ENCODE measurements at regions not wholly inside any gene's neighbourhood (a gene's known extent, or its start where the extent isn't known, plus 50 kb on each side); places are given as distances from the start of the nearest gene placed in this dataset.

- Histone ChIP-seq H3K4me1 (no peaks in the 10 kb centered on the region), H3K9me3 (no peaks in the 10 kb centered on the region), H3K27ac (no peak overlapping the region), H3K36me3 (no peaks in the 10 kb centered on the region), H3K27me3 (no peaks in the 10 kb centered on the region), H3K4me3 (no peak overlapping the region)
- WGBS = 81% methylated on average over 2 of the region's 2 CpGs
- no peak for DNase-seq (ENCODE audit: low spot score in 2 of 2)
- TF ChIP-seq POLR2A (IDR thresholded peaks at IDR 0.05) (no peak), CTCF (IDR thresholded peaks at IDR 0.05) (no peak), POLR2AphosphoS5 (IDR thresholded peaks at IDR 0.05) (no peak), EP300 (IDR thresholded peaks at IDR 0.05) (no peak)
Measured at GRCh38 chr1:191895049-191895448, 263.2 kb upstream of the RGS18 start.

- Histone ChIP-seq H3K27ac (no peak overlapping the region), H3K4me1 (no peaks in the 10 kb centered on the region), H3K4me3 (no peak overlapping the region), H3K9me3 (no peaks in the 10 kb centered on the region), H3K36me3 (no peaks in the 10 kb centered on the region), H3K27me3 (no peaks in the 10 kb centered on the region)
- TF ChIP-seq POLR2A (IDR thresholded peaks at IDR 0.05) = no peak
- TF ChIP-seq EP300 (IDR thresholded peaks at IDR 0.05) = no peak
- no peak for TF ChIP-seq CTCF (IDR thresholded peaks at IDR 0.05)
- TF ChIP-seq POLR2AphosphoS5 (IDR thresholded peaks at IDR 0.05) = no peak
- DNase-seq (ENCODE audit: low spot score in 2 of 2) = no peak
Measured at GRCh38 chr1:191895462-191896058, 262.7 kb upstream of the RGS18 start.

- H3K27me3 ChIP-seq = no peaks in the 10 kb centered on the region
- H3K27ac ChIP-seq = no peak overlapping the region
- H3K36me3 ChIP-seq = no peaks in the 10 kb centered on the region
- DNase-seq (ENCODE audit: low spot score in 2 of 2) = no peak
- H3K9me3 ChIP-seq = no peaks in the 10 kb centered on the region
- no peaks in the 10 kb centered on the region for H3K4me1 ChIP-seq
- WGBS = 86% methylated on average over 3 of the region's 3 CpGs
- H3K4me3 ChIP-seq = no peak overlapping the region
- TF ChIP-seq POLR2A (IDR thresholded peaks at IDR 0.05) (no peak), EP300 (IDR thresholded peaks at IDR 0.05) (no peak), POLR2AphosphoS5 (IDR thresholded peaks at IDR 0.05) (no peak), CTCF (IDR thresholded peaks at IDR 0.05) (no peak)
Measured at GRCh38 chr1:191897134-191897533, 261.1 kb upstream of the RGS18 start.

- H3K4me1 ChIP-seq = no peaks in the 10 kb centered on the region
- H3K36me3 ChIP-seq = no peaks in the 10 kb centered on the region
- TF ChIP-seq EP300 (IDR thresholded peaks at IDR 0.05) (no peak), POLR2AphosphoS5 (IDR thresholded peaks at IDR 0.05) (no peak), POLR2A (IDR thresholded peaks at IDR 0.05) (no peak), CTCF (IDR thresholded peaks at IDR 0.05) (no peak)
- H3K27ac ChIP-seq = no peak overlapping the region
- no peak overlapping the region for H3K4me3 ChIP-seq
- 90% methylated on average over 7 of the region's 7 CpGs for WGBS
- no peaks in the 10 kb centered on the region for H3K9me3 ChIP-seq
- no peak for DNase-seq (ENCODE audit: low spot score in 2 of 2)
- no peaks in the 10 kb centered on the region for H3K27me3 ChIP-seq
Measured at GRCh38 chr1:191901651-191902050, 256.6 kb upstream of the RGS18 start.

- no peaks in the 10 kb centered on the region for H3K4me1 ChIP-seq
- no peaks in the 10 kb centered on the region for H3K27me3 ChIP-seq
- no peak overlapping the region for H3K4me3 ChIP-seq
- no peaks in the 10 kb centered on the region for H3K9me3 ChIP-seq
- no peak for DNase-seq (ENCODE audit: low spot score in 2 of 2)
- no peaks in the 10 kb centered on the region for H3K36me3 ChIP-seq
- TF ChIP-seq CTCF (IDR thresholded peaks at IDR 0.05) (no peak), POLR2A (IDR thresholded peaks at IDR 0.05) (no peak), POLR2AphosphoS5 (IDR thresholded peaks at IDR 0.05) (no peak), EP300 (IDR thresholded peaks at IDR 0.05) (no peak)
- H3K27ac ChIP-seq = no peak overlapping the region
Measured at GRCh38 chr1:191904991-191905390, 253.3 kb upstream of the RGS18 start.

Measured in suprapubic skin (tissue), 4 donors.